Ovary (tissue), 3 donors: ENCODE measurements at regions not wholly inside any gene's neighbourhood (a gene's known extent, or its start where the extent isn't known, plus 50 kb on each side); places are given as distances from the start of the nearest gene placed in this dataset.

Experiments used
- POLR2A ChIP-seq: fragments of 450-650 bp; IDR thresholded peaks from one replicate; pipeline ENCODE4 v1.6.1; 2017; ENCODE audit warnings: antibody characterized with exemption, mild to moderate bottlenecking, moderate library complexity
- TF ChIP-seq, protein P1 (sequence below), 3 donors: fragments of 450-650 bp in 2 of 3; fragments of 200-600 bp in 1 of 3; IDR thresholded peaks; one replicate each; pipeline versions ENCODE4 v1.5.1 to v1.8.0; 2016 to 2022; ENCODE audit warnings: antibody characterized with exemption in 3 of 3, mild to moderate bottlenecking in 1 of 3
- donor health status: DM: no; HTN: no; CAD: no.

GRCh38 chr6:160930547-160931377 is 60.8 kb upstream of the MAP3K4 start:
- TF ChIP-seq, protein P1, sequence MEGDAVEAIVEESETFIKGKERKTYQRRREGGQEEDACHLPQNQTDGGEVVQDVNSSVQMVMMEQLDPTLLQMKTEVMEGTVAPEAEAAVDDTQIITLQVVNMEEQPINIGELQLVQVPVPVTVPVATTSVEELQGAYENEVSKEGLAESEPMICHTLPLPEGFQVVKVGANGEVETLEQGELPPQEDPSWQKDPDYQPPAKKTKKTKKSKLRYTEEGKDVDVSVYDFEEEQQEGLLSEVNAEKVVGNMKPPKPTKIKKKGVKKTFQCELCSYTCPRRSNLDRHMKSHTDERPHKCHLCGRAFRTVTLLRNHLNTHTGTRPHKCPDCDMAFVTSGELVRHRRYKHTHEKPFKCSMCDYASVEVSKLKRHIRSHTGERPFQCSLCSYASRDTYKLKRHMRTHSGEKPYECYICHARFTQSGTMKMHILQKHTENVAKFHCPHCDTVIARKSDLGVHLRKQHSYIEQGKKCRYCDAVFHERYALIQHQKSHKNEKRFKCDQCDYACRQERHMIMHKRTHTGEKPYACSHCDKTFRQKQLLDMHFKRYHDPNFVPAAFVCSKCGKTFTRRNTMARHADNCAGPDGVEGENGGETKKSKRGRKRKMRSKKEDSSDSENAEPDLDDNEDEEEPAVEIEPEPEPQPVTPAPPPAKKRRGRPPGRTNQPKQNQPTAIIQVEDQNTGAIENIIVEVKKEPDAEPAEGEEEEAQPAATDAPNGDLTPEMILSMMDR (IDR thresholded peaks at IDR 0.05): peak; percentile 89 to 92 (median 91)
- TF ChIP-seq POLR2A: peak; percentile 23
